ENCODE measurements at regions not wholly inside any gene's neighbourhood (a gene's known extent, or its start where the extent isn't known, plus 50 kb on each side); places are given as distances from the start of the nearest gene placed in this dataset.

DNA sequence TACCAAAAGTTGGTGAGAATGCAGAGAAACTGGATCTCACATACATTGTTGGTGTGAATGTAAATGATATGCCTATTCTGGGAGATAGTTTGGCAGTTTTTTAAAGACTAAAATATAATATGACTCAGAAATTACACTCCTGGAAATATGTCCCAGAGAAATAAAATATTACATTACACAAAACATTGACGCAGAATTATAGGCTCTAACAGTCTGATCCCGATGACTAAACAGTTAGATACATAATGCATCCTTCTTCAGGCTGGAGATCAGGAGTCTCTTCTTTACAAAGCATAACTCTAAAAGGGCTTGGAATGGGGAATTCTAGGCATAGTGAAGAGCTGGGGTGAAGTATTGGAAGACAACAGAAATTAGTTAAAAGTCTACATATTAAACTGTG is 586.2 kb upstream of the NECTIN3 start:
- TF ChIP-seq, protein P1, sequence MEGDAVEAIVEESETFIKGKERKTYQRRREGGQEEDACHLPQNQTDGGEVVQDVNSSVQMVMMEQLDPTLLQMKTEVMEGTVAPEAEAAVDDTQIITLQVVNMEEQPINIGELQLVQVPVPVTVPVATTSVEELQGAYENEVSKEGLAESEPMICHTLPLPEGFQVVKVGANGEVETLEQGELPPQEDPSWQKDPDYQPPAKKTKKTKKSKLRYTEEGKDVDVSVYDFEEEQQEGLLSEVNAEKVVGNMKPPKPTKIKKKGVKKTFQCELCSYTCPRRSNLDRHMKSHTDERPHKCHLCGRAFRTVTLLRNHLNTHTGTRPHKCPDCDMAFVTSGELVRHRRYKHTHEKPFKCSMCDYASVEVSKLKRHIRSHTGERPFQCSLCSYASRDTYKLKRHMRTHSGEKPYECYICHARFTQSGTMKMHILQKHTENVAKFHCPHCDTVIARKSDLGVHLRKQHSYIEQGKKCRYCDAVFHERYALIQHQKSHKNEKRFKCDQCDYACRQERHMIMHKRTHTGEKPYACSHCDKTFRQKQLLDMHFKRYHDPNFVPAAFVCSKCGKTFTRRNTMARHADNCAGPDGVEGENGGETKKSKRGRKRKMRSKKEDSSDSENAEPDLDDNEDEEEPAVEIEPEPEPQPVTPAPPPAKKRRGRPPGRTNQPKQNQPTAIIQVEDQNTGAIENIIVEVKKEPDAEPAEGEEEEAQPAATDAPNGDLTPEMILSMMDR (IDR thresholded peaks at IDR 0.05), result no peak
- no peak for TF ChIP-seq POLR2A (IDR thresholded peaks at IDR 0.05)

All from Peyer's patch (tissue), 4 donors.